DLD1 (cell line): ENCODE measurements at regions not wholly inside any gene's neighbourhood (a gene's known extent, or its start where the extent isn't known, plus 50 kb on each side); places are given as distances from the start of the nearest gene placed in this dataset.

Experiments
- in situ Hi-C: cut with HindIII; loops from 2 replicates; pipeline ENCODE4 v1.10.0; 2017; ENCODE audit warnings: low sequenced_read_pairs

- in situ Hi-C loops, result no loop called here
These were observed 264.6 kb upstream of the CLNK start for GRCh38 chr4:10949039-10949733.

- in situ Hi-C loops, result no loop called here
These were observed 263.3 kb upstream of the CLNK start for GRCh38 chr4:10947898-10948297.

DNA sequence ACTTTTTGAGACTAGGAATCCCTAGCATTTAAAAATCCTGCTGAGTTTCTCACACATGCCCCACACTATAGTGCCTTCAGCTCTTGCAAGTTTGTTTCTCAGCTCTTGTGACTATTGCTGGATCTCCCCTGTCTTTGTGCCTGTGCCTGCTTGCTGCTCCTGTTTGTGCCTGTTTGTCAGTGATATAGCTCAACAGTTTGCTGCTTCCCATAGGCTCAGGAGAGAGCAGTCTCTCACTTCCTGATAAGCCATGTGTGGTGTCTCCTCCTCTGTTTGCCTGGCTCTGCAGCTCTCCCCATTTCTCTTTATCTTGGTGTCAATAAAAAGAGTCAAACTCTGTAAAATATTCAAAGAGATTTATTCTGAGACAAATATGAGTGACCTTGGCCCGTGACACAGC lies 259.8 kb upstream of the CLNK start:
- in situ Hi-C loops, result no loop called here

GRCh38 chr4:10942156-10942555 lies 257.6 kb upstream of the CLNK start:
- in situ Hi-C loops, result no loop called here

- in situ Hi-C loops, result no loop called here
These were observed 245.2 kb upstream of the CLNK start for GRCh38 chr4:10929818-10930217.

GRCh38 chr4:10925996-10926395 lies 241.4 kb upstream of the CLNK start:
- in situ Hi-C loops, result no loop called here

- in situ Hi-C loops, result no loop called here
These were observed 239.7 kb upstream of the CLNK start for GRCh38 chr4:10924274-10924673.

DNA sequence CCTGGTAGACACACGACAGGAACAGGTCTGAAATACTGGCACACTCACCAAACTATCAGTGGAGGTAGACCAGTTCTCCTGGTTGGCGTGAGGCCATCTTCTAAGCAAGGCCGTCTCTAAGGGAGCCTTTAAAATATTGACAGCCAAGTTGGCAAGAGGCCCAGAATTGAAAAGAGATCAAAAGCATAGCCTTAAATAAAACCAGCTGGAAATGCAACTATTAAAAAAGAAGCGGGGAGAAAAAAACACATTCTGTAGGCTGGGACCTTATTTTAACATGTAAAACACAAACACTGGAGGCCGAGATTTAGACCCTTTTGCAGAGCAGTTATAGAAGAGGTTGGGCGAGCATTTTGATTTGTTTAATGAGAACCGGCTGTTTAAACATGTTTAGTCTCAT lies 233.0 kb upstream of the CLNK start:
- in situ Hi-C loops, result no loop called here

GRCh38 chr4:10898072-10898471 lies 213.5 kb upstream of the CLNK start:
- in situ Hi-C loops, result no loop called here

DNA sequence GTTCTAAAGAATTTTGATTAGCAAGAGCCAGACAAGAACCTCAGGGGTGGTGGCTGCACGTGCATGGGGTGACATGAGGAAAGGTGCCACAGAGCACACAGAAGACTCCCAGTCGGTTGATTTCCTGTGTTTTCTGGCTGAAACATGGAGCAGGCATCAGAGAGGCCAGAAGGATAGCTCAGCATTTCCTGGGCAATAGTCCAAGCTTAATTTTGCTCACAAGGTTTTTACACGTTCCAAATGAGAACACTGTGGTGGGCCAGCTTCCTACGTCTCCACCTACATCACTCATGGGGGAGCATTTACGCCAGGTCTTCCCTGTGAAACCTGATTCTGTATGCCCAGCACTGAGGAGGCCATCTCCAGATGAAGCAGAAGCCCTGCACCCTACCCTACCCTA lies 212.5 kb upstream of the CLNK start:
- in situ Hi-C loops, result no loop called here

- in situ Hi-C loops, result no loop called here
These were observed 208.8 kb upstream of the CLNK start for GRCh38 chr4:10893395-10893794.

DNA sequence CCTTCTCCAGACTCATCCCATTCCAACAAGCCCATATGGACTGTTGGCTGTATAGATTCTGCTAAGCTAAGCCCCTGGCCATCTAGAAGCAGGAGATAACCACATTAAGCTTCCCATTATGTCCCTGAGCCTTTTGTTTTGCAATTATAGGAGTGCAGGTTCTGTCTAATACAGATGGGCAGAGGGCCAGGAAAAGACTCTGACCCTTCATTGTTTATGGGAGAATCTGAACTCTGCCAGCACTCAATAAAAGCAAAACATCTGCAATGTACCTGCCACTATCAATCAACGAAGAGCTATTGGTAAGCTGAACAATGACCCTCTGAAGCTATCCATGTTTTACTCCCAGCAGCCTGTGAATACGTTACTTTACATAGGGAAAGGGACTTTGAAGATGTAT lies 207.3 kb upstream of the CLNK start:
- in situ Hi-C loops, result no loop called here

GRCh38 chr4:10889819-10890218 lies 205.3 kb upstream of the CLNK start:
- in situ Hi-C loops, result no loop called here

DNA sequence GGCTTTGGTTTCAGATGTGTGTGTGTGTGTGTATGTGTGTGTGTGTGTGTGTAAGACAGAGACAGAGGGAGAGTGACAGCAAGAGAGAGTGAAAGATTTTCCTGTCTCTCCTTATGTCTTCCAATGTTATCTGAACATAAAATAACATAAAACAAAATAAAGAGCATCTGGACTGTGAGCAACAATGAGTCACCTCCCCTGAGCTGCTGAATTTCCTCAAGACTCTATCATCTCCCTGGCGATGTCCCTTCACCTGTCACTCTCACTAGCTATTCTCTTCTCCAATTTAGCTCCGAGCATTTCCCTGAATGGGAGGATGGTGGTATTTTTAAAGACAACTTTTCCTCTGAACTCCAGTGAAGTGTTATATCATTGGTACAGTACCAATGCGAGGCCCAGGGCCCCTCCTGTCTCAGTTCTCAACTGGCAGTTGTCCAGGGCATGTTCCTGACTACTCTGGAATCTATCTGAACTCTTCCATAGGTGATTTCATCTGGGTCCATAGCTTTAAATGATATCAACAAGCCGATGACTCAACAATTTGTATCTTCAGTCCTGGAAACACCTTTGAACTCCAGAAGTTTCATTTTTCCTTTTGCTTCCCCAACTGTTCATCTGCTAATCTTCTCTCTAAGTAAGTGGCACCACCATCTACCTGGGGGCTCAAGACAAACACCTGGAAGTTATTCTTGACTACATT lies 195.0 kb upstream of the CLNK start:
- in situ Hi-C loops, result no loop called here

DNA sequence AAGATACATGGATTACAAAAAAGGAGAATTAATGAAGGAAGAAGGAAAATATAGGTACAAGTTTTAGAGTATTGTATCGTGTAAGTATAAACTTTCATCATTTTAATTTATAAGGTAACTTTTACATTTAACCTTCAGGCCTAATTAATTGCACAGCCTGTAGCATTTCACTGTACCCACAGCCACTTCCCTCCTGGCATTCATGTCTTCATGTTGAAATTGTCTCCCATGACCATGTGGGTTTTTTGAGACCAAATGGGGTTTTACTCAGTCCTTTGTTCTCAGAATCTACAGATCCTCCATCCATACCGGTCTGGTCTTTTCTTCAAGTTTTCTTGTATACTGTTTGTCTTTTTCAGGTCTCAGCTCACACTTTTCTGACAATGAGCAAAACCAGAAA lies 194.3 kb upstream of the CLNK start:
- in situ Hi-C loops, result no loop called here

- in situ Hi-C loops, result no loop called here
These were observed 192.5 kb upstream of the CLNK start for GRCh38 chr4:10877076-10877475.

- in situ Hi-C loops, result no loop called here
These were observed 190.7 kb upstream of the CLNK start for GRCh38 chr4:10875144-10875799.

GRCh38 chr4:10873809-10874208 lies 189.2 kb upstream of the CLNK start:
- in situ Hi-C loops, result no loop called here

DNA sequence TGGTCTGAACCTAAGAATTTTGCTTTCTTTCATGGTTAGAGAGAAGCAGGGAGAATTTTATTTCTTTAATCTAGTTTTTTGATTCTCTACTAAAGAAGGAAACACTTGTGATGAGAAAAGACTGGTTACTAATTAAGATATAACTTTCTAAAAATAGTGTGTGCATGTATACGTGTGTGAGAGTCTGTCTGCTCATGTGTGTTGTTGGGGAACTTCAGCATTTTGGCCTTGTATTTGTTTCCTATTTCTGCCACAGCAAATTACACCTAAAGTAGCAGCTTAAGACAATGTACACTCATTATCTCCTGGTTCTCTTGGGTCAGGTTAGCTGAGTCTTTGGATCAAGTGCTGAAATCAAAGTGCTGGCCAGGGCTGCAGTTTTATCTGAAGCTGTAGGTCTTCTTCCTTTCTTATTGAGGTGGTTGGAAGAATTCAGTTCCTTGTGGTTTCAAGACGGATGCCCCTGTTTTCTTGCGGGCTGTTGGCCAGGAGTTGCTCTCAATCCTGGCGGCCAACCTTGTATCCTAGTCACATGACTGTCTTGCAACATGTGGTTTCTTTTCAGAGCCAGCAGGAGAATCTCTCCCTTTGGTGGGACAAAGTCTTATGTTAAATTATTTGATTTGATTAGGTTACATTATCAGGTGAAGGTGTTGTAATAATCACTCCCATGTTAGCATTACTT lies 188.4 kb upstream of the CLNK start:
- in situ Hi-C loops, result no loop called here

DNA sequence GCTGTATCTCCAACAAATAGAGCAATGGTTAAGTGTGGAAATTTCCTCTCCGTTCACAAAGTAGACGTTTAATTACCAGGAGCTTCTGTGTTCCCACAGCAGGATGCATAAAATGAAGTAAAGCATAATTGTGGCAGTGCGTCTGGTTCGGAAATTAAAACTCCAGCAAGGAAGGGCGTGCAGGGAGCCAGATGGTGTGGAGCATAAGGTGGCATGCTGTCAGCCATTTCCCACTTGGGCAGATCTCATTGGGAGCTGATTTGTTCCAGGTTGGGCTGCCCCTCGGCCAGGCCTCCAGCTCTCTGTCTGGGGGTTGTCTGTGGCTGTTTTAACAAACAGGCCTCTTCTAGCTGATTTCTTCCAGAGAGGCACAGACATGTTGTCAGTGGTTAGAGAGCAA lies 182.1 kb upstream of the CLNK start:
- in situ Hi-C loops, result no loop called here

DNA sequence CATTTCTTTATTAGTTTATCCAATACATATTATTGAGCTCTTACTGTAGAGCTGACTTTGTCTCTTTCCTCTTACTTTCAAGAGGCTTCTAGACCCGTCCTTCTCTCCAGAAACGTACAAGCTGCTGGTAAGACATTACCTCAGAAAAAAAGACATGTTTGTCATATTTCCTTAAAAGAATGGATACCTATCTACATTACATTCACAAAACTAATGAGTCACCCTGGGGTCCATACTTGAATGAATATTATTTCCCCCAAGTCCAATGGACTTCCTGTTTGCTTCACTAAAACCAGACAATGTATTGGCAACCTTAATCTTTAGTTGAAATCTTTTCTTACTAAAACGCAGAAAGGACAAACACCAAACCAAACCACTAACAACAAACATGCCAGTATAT lies 176.5 kb upstream of the CLNK start:
- in situ Hi-C loops, result no loop called here
